Lower leg skin (tissue), 3 donors: ENCODE measurements at regions not wholly inside any gene's neighbourhood (a gene's known extent, or its start where the extent isn't known, plus 50 kb on each side); places are given as distances from the start of the nearest gene placed in this dataset.

Experiments used
- POLR2A ChIP-seq, 2 donors: fragments of 450-650 bp; IDR thresholded peaks; one replicate each; pipeline ENCODE4 v1.6.1; 2016 to 2017; ENCODE audit warnings: antibody characterized with exemption in 2 of 2, mild to moderate bottlenecking in 1 of 2, moderate library complexity in 1 of 2
- TF ChIP-seq, protein P1 (sequence below), 3 donors: fragments of 450-650 bp; IDR thresholded peaks; one replicate each; pipeline ENCODE4 v1.5.1; 2016; ENCODE audit warnings: antibody characterized with exemption in 3 of 3, mild to moderate bottlenecking in 3 of 3, moderate library complexity in 2 of 3

GRCh38 chr13:85500696-85501256, 298.4 kb downstream of the SLITRK6 start:
- TF ChIP-seq, protein P1, sequence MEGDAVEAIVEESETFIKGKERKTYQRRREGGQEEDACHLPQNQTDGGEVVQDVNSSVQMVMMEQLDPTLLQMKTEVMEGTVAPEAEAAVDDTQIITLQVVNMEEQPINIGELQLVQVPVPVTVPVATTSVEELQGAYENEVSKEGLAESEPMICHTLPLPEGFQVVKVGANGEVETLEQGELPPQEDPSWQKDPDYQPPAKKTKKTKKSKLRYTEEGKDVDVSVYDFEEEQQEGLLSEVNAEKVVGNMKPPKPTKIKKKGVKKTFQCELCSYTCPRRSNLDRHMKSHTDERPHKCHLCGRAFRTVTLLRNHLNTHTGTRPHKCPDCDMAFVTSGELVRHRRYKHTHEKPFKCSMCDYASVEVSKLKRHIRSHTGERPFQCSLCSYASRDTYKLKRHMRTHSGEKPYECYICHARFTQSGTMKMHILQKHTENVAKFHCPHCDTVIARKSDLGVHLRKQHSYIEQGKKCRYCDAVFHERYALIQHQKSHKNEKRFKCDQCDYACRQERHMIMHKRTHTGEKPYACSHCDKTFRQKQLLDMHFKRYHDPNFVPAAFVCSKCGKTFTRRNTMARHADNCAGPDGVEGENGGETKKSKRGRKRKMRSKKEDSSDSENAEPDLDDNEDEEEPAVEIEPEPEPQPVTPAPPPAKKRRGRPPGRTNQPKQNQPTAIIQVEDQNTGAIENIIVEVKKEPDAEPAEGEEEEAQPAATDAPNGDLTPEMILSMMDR (IDR thresholded peaks at IDR 0.05): no peak
- TF ChIP-seq POLR2A (IDR thresholded peaks at IDR 0.05): no peak
